Stomach smooth muscle (tissue), 2 donors: ENCODE measurements at regions not wholly inside any gene's neighbourhood (a gene's known extent, or its start where the extent isn't known, plus 50 kb on each side); places are given as distances from the start of the nearest gene placed in this dataset.
"Not testable (repeated sequence)": the region's sequence is repeated elsewhere in the genome, so short reads cannot be mapped to it uniquely, and the experiment has no call there.

Experiments
- H3K27ac ChIP-seq: one replicate; pipeline ENCODE4 v1.7.0; 2013; ENCODE audit warnings: mild to moderate bottlenecking, low read length, inconsistent platforms
- H3K27me3 ChIP-seq, 2 donors: one replicate each; pipeline ENCODE4 v1.7.0; 2013; ENCODE audit warnings: low read length in 2 of 2; ENCODE audit not compliant: insufficient read depth in 2 of 2, control insufficient read depth in 1 of 2
- H3K36me3 ChIP-seq, 2 donors: one replicate each; pipeline ENCODE4 v1.7.0; 2013; ENCODE audit warnings: low read length in 2 of 2; ENCODE audit not compliant: control insufficient read depth in 2 of 2, insufficient read depth in 2 of 2
- H3K4me1 ChIP-seq: one replicate; pipeline ENCODE4 v1.7.0; 2013; ENCODE audit warnings: low read length; ENCODE audit not compliant: control insufficient read depth, insufficient read depth
- H3K4me3 ChIP-seq, 2 donors: one replicate each; pipeline ENCODE4 v1.7.0; 2013; ENCODE audit warnings: low read length in 2 of 2
- H3K9ac ChIP-seq, 2 donors: one replicate each; pipeline ENCODE4 v1.7.0; 2013; ENCODE audit warnings: low read length in 2 of 2, mild to moderate bottlenecking in 1 of 2
- H3K9me3 ChIP-seq, 2 donors: one replicate each; pipeline ENCODE4 v1.7.0; 2013; ENCODE audit warnings: low read length in 2 of 2; ENCODE audit not compliant: control insufficient read depth in 2 of 2
- donor health status: healthy.
- donor health status: Pancreatic carcinoma.

DNA sequence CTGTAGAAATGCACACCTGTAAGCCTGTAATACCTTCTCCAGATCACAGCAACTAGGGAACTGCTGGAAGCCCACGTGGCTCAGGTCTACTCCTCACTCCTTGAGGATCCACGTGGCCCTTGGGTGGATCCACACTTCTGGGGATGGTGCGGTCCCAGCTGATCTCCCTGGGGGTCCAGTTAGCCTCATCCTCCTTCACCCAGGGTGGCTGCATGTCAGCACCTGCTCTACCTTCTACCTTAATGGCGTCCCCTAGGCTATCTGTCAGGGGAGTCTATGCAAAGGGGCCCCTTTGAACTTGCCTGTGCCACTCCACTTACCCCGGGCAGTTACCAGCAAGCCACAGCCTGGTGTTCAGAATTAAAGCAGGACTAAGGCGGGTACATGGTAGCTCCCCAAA, 284.7 kb downstream of the MYCN start:
- H3K27ac ChIP-seq = no peak overlapping the region

DNA sequence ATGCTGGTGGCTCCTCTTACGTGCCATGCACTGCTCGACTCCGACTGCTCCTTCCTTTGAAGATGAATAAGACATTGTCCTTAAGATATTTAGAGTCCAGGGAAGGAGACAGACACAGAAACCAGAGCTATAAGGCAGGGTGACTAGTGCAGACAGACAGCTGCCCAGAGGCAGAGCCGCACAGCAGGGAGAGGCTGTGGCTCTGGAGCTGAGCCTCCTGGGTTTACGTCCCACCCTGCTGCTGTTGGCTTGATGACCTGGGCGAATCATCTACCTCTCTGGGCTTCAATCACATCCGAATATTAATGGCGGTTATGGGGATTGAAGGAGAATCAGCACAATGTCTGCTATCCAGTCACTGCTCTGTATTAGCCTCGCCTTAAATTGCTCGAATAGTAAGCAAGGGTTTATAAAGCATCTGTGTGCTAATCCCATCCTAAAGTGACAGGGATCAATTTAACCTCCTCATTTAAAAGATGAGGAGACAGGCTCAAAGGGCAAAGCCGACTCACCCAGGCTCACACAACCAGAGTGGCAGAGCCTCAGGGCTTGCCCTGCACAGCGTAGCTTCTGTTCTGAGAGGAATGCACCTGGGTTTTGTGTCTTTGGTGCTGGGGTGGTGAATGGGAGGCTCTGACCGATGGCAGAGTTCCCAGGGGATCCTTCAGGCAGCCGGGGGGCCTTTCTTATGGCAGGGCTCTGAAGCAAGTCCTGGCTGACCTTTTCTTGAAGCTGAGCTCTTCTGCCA, 284.1 kb downstream of the MYCN start:
- peaks cover 0 to 4% of the 10 kb centered on the region in 2 donors for H3K27me3 ChIP-seq
- H3K9me3 ChIP-seq = no peaks in the 10 kb centered on the region
- no peak overlapping the region for H3K27ac ChIP-seq
- H3K4me1 ChIP-seq = peaks cover 7% of the 10 kb centered on the region
- H3K36me3 ChIP-seq = no peaks in the 10 kb centered on the region
- H3K4me3 ChIP-seq = no peak overlapping the region
- no peak overlapping the region for H3K9ac ChIP-seq

More for the DNA sequence above, 284.7 kb downstream of the MYCN start:
- Histone ChIP-seq H3K4me1 (peaks cover 7% of the 10 kb centered on the region), H3K9me3 (no peaks in the 10 kb centered on the region), H3K9ac (no peak overlapping the region), H3K27me3 (peaks cover 0 to 4% of the 10 kb centered on the region in 2 donors), H3K36me3 (no peaks in the 10 kb centered on the region), H3K4me3 (no peak overlapping the region)

DNA sequence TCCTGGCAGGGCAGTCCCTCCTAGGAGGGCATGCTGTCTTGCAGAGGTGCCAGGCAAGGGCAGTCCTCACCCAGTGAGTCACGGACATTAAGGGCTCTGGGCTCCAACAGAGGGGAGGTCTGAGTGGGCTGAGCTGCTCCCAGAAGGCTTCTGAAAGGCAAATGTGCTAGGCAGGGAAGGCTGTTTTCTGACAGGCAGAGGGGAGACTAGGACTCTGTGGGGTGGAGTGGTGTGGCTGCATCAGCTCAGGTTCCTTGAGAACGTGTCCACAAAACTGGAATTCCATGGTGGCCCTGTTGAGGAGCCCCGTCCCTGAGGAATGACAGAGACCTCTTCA, 283.5 kb downstream of the MYCN start:
- Histone ChIP-seq H3K27ac (no peak overlapping the region), H3K36me3 (no peaks in the 10 kb centered on the region), H3K9ac (no peak overlapping the region), H3K27me3 (peaks cover 0 to 4% of the 10 kb centered on the region in 2 donors), H3K4me1 (peaks cover 7% of the 10 kb centered on the region), H3K9me3 (no peaks in the 10 kb centered on the region), H3K4me3 (no peak overlapping the region)

DNA sequence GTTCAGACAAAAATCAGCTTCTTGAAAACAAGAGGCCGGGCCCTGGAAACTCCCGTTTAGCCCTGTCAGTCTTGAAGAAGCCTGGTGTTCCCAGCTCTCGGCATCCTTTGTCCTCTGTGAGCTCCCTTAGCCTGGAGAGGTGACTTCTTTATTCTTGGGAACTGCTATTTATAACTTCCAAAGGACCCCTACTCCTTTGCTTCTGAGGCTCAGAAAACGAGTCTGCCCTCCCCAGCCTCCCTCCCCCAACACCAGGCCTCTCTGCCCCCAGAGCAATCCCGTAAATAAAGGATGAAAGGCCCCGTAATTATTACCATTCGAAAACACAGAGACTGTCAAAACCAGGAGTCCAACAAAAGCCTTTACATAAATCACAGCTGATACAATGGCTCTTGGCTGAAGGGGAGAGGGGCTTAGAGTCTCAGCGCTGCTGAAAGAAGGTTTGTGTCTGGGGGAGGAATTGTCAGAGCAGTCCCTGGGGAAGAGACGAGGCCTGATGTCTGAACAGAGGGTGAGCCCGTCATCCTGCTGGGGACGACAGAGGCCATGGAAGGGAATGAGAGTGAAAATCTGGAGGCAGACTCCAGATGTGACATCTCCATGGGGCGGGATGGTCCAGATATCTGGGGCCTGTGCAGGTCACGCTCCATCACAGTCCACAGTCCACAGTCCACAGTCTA, 283.0 kb downstream of the MYCN start:
- Histone ChIP-seq H3K4me3 (no peak overlapping the region), H3K4me1 (peaks cover 7% of the 10 kb centered on the region), H3K27ac (no peak overlapping the region), H3K27me3 (peaks cover 0 to 4% of the 10 kb centered on the region in 2 donors), H3K9me3 (no peaks in the 10 kb centered on the region), H3K9ac (no peak overlapping the region), H3K36me3 (no peaks in the 10 kb centered on the region)

DNA sequence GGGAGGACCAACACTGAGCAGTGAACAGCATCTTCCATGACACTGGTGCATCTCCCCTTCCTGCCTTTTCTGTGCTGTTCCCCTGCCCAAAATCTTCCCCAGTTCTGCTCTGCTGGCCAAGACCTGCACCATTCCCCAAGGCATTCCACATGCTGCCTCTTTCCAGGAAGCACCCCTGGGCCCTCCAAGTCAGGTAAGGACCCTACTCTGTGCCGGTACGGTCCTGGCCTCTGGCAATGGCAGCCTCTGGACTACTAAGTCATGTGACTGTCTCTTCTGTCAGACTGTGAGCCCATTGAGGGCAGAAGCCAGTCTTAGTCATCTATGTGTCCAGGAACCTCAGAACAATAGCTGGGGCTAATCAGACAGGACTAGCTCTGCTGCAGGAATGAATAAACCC, 282.0 kb downstream of the MYCN start:
- H3K27me3 ChIP-seq = peaks cover 0 to 4% of the 10 kb centered on the region in 2 donors
- H3K27ac ChIP-seq = no peak overlapping the region
- H3K9me3 ChIP-seq = no peaks in the 10 kb centered on the region
- no peaks in the 10 kb centered on the region for H3K36me3 ChIP-seq
- no peak overlapping the region for H3K4me3 ChIP-seq
- H3K4me1 ChIP-seq = peaks cover 5% of the 10 kb centered on the region
- H3K9ac ChIP-seq = no peak overlapping the region

DNA sequence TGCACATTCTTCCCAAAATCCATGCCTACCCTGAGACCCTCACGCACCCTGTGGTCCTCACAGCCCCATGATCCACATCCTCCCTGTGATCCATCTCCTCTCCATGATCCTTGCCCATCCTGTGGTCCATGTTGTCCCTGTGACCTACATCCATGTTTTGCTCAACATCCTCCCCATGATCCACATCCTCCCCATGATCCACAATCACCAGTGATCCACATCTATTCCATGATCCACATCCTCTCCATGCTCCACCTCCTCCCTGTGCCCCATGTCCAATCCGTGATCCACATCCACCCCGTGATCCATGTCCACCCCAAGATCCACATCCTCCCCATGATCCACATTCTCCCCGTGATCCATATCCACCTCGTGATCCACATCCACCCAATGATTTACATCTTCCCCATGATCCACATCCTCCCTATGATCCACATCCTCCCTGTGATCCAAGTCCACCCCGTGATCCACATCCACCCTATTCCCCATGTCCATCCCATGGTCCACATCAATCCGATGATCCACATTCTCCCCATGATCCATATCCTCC, 281.2 kb downstream of the MYCN start:
- Histone ChIP-seq H3K36me3 (no peaks in the 10 kb centered on the region), H3K4me1 (peaks cover 2% of the 10 kb centered on the region), H3K9me3 (no peaks in the 10 kb centered on the region), H3K27me3 (peaks cover under 1 to 4% of the 10 kb centered on the region in 2 donors), H3K4me3 (no peak overlapping the region), H3K9ac (no peak overlapping the region), H3K27ac (no peak overlapping the region)

DNA sequence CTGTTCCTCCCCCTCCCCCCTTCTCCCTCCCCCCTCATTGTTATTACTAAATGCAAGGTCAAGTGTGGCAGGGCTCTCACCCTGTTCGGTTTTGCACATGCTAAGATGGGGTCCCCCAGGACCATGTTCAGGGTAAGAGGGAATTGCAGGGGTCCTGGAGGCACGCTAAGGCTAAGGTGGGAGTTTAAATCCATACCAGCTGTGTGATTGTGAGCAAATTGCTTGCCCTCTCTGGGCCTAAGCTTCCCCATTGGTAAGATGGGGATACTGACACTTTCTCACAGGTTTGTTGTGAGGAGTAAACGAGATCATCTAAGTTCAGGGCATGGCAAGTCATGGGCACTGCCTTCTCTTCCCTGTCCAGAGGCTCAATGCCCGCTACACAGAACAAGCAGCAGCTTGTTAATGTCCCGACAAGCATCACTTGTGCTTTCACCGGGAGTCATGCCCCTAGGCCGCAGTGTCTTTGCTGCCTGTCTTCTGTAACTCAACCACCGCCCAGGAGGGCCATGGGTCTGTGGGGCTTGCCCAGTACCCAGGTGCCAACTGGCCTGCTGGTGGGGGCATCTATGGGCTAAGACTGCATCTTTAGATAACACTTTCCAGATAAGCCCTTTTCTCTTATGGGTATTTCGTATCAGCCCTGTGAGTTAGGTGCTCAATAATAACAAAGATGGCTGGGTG, 279.1 kb downstream of the MYCN start:
- Histone ChIP-seq H3K9me3 (no peaks in the 10 kb centered on the region), H3K4me3 (no peak overlapping the region), H3K4me1 (no peaks in the 10 kb centered on the region), H3K9ac (no peak overlapping the region), H3K27ac (no peak overlapping the region), H3K27me3 (peaks cover 2 to 4% of the 10 kb centered on the region in 2 donors), H3K36me3 (no peaks in the 10 kb centered on the region)

DNA sequence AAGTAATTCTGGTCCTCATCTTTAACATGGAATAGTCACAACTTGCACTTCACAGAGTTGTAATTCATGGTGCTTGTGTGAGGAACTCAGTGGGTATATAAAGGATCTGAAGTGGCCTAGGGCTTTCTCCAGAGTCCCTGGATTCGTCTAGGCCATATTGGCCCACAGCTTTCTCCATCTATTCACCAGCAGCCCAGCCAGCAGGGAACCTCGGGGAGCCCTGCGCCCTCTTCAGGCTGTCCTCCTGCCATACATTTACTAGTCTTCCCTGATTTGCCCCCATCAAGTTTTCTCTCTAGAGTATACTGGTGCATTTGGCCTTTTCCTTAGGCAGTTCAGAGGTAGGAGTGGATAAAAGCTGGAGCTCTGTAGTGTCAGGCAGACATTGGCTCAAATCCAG, 278.3 kb downstream of the MYCN start:
- no peak overlapping the region for H3K27ac ChIP-seq
- peaks cover 2 to 4% of the 10 kb centered on the region in 2 donors for H3K27me3 ChIP-seq
- H3K36me3 ChIP-seq = no peaks in the 10 kb centered on the region
- no peak overlapping the region for H3K4me3 ChIP-seq
- no peak overlapping the region for H3K9ac ChIP-seq
- no peaks in the 10 kb centered on the region for H3K4me1 ChIP-seq
- no peaks in the 10 kb centered on the region for H3K9me3 ChIP-seq

DNA sequence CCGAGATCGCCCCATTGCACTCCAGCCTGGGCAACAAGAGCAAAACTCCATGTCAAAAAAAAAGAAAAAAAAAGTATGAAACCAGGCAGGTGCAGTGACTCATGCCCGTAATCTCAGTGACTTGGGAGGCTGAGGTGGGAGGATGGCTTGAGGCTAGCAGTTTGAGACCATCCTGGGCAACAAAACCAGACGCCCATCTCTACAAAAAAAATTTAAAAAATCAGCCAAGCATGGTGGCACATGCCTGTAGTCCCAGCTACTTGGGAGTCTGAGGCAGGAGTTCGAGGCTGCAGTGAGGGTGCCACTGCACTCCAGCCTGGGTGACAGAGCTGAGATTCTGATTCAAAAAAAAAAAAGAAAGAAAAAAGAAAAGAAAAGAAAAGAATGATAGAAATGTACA, 277.8 kb downstream of the MYCN start:
- Histone ChIP-seq H3K27ac (no peak overlapping the region), H3K9ac (no peak overlapping the region), H3K36me3 (no peaks in the 10 kb centered on the region), H3K4me1 (no peaks in the 10 kb centered on the region), H3K4me3 (no peak overlapping the region), H3K9me3 (no peaks in the 10 kb centered on the region), H3K27me3 (peaks cover 2 to 4% of the 10 kb centered on the region in 2 donors)

DNA sequence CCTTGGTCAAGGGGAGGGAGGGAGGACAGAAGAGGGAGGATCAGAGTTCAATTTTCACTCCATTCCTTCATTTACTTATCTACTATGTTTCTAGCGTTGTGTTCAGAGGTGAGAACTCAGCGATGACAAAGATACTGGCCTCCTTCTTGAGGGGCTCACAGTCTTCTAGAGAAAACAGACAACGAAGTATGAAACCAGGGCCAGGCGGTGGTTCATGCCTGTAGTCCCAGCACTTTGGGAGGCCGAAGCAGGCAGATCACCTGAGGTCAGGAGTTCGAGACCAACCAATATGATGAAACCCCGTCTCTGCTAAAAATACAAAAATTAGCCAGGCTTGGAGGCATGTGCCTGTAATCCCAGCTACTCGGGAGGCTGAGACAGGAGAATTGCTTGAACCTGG, 277.4 kb downstream of the MYCN start:
- not testable (repeated sequence) for H3K4me3 ChIP-seq, H3K4me1 ChIP-seq, H3K9ac ChIP-seq, H3K9me3 ChIP-seq, H3K27ac ChIP-seq, H3K27me3 ChIP-seq, H3K36me3 ChIP-seq
